Ovary (tissue), 3 donors: ENCODE measurements at regions not wholly inside any gene's neighbourhood (a gene's known extent, or its start where the extent isn't known, plus 50 kb on each side); places are given as distances from the start of the nearest gene placed in this dataset.

Experiments used
- EP300 ChIP-seq: sonication (generic); formaldehyde crosslinking; IDR thresholded peaks from one replicate; pipeline ENCODE4 v1.6.1; 2017; ENCODE audit warnings: antibody characterized with exemption
- TF ChIP-seq, protein P1 (sequence below), 3 donors: fragments of 450-650 bp in 2 of 3; fragments of 200-600 bp in 1 of 3; IDR thresholded peaks; one replicate each; pipeline versions ENCODE4 v1.5.1 to v1.8.0; 2016 to 2022; ENCODE audit warnings: antibody characterized with exemption in 3 of 3, mild to moderate bottlenecking in 1 of 3
- donor health status: DM: no; HTN: no; CAD: no.

- TF ChIP-seq, protein P1, sequence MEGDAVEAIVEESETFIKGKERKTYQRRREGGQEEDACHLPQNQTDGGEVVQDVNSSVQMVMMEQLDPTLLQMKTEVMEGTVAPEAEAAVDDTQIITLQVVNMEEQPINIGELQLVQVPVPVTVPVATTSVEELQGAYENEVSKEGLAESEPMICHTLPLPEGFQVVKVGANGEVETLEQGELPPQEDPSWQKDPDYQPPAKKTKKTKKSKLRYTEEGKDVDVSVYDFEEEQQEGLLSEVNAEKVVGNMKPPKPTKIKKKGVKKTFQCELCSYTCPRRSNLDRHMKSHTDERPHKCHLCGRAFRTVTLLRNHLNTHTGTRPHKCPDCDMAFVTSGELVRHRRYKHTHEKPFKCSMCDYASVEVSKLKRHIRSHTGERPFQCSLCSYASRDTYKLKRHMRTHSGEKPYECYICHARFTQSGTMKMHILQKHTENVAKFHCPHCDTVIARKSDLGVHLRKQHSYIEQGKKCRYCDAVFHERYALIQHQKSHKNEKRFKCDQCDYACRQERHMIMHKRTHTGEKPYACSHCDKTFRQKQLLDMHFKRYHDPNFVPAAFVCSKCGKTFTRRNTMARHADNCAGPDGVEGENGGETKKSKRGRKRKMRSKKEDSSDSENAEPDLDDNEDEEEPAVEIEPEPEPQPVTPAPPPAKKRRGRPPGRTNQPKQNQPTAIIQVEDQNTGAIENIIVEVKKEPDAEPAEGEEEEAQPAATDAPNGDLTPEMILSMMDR (IDR thresholded peaks at IDR 0.05), result no peak
- TF ChIP-seq EP300, result no peak
These were observed 585.1 kb upstream of the CDH5 start for GRCh38 chr16:65781363-65781762.
